ENCODE measurements at regions not wholly inside any gene's neighbourhood (a gene's known extent, or its start where the extent isn't known, plus 50 kb on each side); places are given as distances from the start of the nearest gene placed in this dataset.
"Not testable (repeated sequence)": the region's sequence is repeated elsewhere in the genome, so short reads cannot be mapped to it uniquely, and the experiment has no call there.

GRCh38 chr10:29378106-29378505, 89.2 kb downstream of the LYZL1 start:
- TF ChIP-seq CTCF (IDR thresholded peaks at IDR 0.05; ENCODE audit: extremely low read depth, missing control alignments), result no peak
- DNase-seq (ENCODE audit: low spot score), result no peak

GRCh38 chr10:29379208-29379607, 90.3 kb downstream of the LYZL1 start:
- no peak for TF ChIP-seq CTCF (IDR thresholded peaks at IDR 0.05; ENCODE audit: extremely low read depth, missing control alignments)
- DNase-seq (ENCODE audit: low spot score), result no peak

GRCh38 chr10:29379777-29380598, 91.1 kb downstream of the LYZL1 start:
- DNase-seq (ENCODE audit: low spot score), result not testable (repeated sequence)

- not testable (repeated sequence) for DNase-seq (ENCODE audit: low spot score)
Measured at GRCh38 chr10:29380599-29381511, 92.0 kb downstream of the LYZL1 start.

- DNase-seq (ENCODE audit: low spot score), result peak; percentile 36
Measured at GRCh38 chr10:29386342-29386999, 97.6 kb downstream of the LYZL1 start.

GRCh38 chr10:29387269-29387668, 98.4 kb downstream of the LYZL1 start:
- TF ChIP-seq CTCF (IDR thresholded peaks at IDR 0.05; ENCODE audit: extremely low read depth, missing control alignments), result no peak
- no peak for DNase-seq (ENCODE audit: low spot score)

More at GRCh38 chr10:29386342-29386999, 97.6 kb downstream of the LYZL1 start:
- TF ChIP-seq CTCF (IDR thresholded peaks at IDR 0.05; ENCODE audit: extremely low read depth, missing control alignments), result peak; percentile 29

GRCh38 chr10:29388112-29388511, 99.2 kb downstream of the LYZL1 start:
- not testable (repeated sequence) for DNase-seq (ENCODE audit: low spot score)

GRCh38 chr10:29389493-29389892, 100.6 kb downstream of the LYZL1 start:
- TF ChIP-seq CTCF (IDR thresholded peaks at IDR 0.05; ENCODE audit: extremely low read depth, missing control alignments), result no peak
- no peak for DNase-seq (ENCODE audit: low spot score)
